GM23338 (cell line): ENCODE measurements at regions not wholly inside any gene's neighbourhood (a gene's known extent, or its start where the extent isn't known, plus 50 kb on each side); places are given as distances from the start of the nearest gene placed in this dataset.
"Not testable (repeated sequence)": the region's sequence is repeated elsewhere in the genome, so short reads cannot be mapped to it uniquely, and the experiment has no call there.

Source experiments
- CREB1 ChIP-seq: fragments of 250-450 bp; sonication (Bioruptor Pico); IDR thresholded peaks from 2 replicates; pipeline ENCODE4 v1.5.0; 2020; ENCODE audit warnings: low read depth, mild to moderate bottlenecking, moderate library complexity
- CTCF ChIP-seq, 2 experiments: fragments of 200-600 bp in 1 of 2; sonication (generic) in 1 of 2; conservative IDR thresholded peaks; 2 replicates each; pipeline versions ENCODE4 v1.5.1 to v1.6.1; 2016 to 2017; ENCODE audit warnings: antibody characterized with exemption in 2 of 2, low read depth in 2 of 2, mild to moderate bottlenecking in 2 of 2, moderate library complexity in 1 of 2
- EZH2 ChIP-seq: fragments of 200-600 bp; sonication (generic); IDR thresholded peaks from one replicate; pipeline ENCODE4 v1.8.0; 2017; ENCODE audit warnings: antibody characterized with exemption, mild to moderate bottlenecking, low read depth; ENCODE audit not compliant: unreplicated experiment
- EZH2phosphoT487 ChIP-seq: fragments of 200-600 bp; sonication (generic); IDR thresholded peaks from one replicate; pipeline ENCODE4 v1.8.1; 2018; ENCODE audit warnings: antibody characterized with exemption; ENCODE audit not compliant: unreplicated experiment
- JUNB ChIP-seq: IDR thresholded peaks from one replicate; pipeline ENCODE4 v1.6.1; 2016; ENCODE audit warnings: antibody characterized with exemption; ENCODE audit not compliant: unreplicated experiment
- NANOG ChIP-seq: IDR thresholded peaks from 2 replicates; pipeline ENCODE4 v1.6.1; 2016; ENCODE audit warnings: antibody characterized with exemption, borderline replicate concordance
- POLR2AphosphoS5 ChIP-seq: IDR thresholded peaks from 2 replicates; pipeline ENCODE4 v1.6.1; 2016; ENCODE audit warnings: antibody characterized with exemption, low read depth
- REST ChIP-seq: IDR thresholded peaks from one replicate; pipeline ENCODE4 v1.6.1; 2018; ENCODE audit warnings: antibody characterized with exemption; ENCODE audit not compliant: unreplicated experiment
- STAT1 ChIP-seq: IDR thresholded peaks from one replicate; pipeline ENCODE4 v1.6.1; 2016; ENCODE audit warnings: antibody characterized with exemption; ENCODE audit not compliant: unreplicated experiment
- ZNF114 ChIP-seq: fragments of 250-450 bp; sonication (Bioruptor Pico); IDR thresholded peaks from 2 replicates; pipeline ENCODE4 v1.5.0; 2020; ENCODE audit warnings: mild to moderate bottlenecking, moderate library complexity
- ZNF331 ChIP-seq: fragments of 250-450 bp; sonication (Bioruptor Pico); IDR thresholded peaks from 2 replicates; pipeline ENCODE4 v1.5.0; 2020; ENCODE audit warnings: low read depth, mild to moderate bottlenecking, moderate library complexity

- not testable (repeated sequence) for TF ChIP-seq CTCF (conservative IDR thresholded peaks at IDR 0.05; ENCODE audit: low read depth in 2 of 2); EZH2; EZH2phosphoT487; CREB1 (CRISPR knock-in tag); STAT1; POLR2AphosphoS5; JUNB; NANOG; REST; ZNF331; ZNF114 (CRISPR knock-in tag)
Observed at GRCh38 chr2:57418859-57419346, 627.7 kb upstream of the VRK2 start.
